ENCODE measurements at regions not wholly inside any gene's neighbourhood (a gene's known extent, or its start where the extent isn't known, plus 50 kb on each side); places are given as distances from the start of the nearest gene placed in this dataset.
"Not testable (repeated sequence)": the region's sequence is repeated elsewhere in the genome, so short reads cannot be mapped to it uniquely, and the experiment has no call there.

- peak; percentile 77 for DNase-seq
These were observed 75.4 kb upstream of the PTPN1 start for GRCh38 chr20:50434653-50435396.

DNA sequence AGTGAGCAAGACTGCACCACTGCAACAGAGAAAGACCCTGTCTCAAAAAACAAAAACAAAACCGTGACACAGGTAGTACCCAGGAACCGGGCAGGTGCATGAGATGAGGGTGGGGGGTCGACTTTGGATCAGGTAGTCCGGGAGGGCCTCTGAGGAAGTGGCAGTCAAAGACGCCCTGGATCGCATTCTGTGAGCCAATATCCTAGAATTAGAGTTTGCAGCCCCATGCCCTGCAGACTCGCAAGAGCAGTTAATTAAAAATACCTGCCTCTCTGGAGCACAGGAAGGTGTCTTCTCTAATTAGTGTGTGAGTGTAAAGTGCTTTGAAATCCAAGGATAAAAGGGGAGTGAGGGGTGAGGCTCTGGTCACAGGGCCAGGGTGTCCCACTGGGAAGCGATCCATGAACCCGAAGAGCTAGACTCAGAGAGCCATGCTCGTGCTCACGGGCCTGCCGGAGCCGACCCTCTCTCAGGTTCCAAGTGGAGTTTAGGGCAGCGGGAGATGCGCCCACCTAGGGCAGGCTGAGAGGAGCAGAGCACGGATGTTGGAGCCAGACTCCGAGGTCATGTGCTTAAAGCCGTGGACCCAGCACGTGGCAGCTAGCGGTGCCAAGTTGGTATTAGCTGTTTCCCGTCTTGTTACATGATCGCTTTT is 74.7 kb upstream of the PTPN1 start:
- DNase-seq: no peak

DNA sequence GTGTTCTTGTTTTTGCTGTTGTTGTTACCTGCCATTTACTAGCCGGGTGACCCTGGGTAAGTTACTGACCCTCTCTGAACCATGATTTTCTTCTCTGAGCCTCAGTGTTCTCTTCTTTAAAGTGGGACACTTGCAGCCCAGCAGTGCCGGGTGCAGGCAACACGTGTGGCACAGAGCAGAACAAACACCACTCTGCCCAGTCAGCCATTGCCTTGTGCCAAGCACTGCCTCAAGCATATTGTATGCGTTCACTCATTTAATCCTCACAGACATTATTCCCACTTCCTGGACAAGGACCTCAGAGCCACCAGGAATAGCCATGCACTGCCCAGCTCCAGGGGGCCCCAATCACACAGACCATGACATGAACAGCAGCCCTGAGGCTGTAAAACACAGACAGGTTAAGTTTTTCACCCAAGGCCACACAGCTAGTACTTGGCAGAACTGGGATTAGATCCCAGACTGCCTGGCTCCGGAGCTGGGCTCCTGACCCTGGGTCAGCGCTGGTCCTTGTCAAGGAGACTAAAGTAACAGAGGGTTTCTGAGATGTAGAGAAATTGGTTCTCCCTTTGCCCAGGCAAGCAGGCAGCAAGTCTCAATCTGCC is 74.0 kb upstream of the PTPN1 start:
- no peak for DNase-seq

DNA sequence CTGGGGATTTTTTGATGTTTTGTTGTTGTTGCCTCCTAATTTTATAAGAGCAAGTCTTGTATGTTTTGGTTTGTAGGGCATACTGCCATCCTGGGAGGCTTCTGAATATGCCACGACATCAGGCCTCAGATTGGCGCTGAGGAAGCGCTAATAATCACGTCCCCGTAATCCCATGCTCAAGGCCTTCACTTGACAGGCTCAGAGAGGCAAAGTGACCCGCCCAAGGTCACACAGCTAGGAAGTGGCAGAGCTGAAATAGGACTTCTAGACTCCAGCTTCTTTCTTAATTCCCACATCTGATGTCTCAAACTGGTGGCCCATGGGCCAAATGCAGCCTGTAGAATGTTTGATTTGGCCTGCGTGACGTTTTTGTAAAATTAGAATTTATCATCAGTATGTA is 73.5 kb upstream of the PTPN1 start:
- no peak for DNase-seq

DNA sequence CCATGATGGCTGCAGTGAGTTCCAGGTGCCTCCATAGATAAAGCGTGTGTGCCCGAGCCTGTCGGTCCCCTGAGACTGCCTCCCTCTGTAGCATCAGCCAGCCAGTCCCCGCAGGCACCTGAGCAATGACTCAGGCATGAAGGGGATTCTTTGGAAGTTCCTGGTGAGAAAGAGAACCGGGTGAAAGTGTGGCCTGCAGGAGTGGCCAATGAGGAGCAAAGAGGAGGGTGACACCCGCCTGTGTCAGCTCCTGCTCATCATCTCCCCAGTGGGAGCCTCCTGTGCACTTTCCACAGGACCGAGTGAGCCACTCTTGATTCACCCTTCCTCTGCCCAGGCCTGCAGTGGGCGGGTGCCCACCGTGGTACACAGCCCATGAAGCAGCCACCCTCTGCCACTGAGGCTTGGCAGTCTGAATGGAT is 71.2 kb upstream of the PTPN1 start:
- peak; percentile 85 for DNase-seq

- DNase-seq: peak; percentile 26
These were observed 70.4 kb upstream of the PTPN1 start for GRCh38 chr20:50439539-50440453.

- no peak for DNase-seq
These were observed 67.7 kb upstream of the PTPN1 start for GRCh38 chr20:50442512-50442911.

DNA sequence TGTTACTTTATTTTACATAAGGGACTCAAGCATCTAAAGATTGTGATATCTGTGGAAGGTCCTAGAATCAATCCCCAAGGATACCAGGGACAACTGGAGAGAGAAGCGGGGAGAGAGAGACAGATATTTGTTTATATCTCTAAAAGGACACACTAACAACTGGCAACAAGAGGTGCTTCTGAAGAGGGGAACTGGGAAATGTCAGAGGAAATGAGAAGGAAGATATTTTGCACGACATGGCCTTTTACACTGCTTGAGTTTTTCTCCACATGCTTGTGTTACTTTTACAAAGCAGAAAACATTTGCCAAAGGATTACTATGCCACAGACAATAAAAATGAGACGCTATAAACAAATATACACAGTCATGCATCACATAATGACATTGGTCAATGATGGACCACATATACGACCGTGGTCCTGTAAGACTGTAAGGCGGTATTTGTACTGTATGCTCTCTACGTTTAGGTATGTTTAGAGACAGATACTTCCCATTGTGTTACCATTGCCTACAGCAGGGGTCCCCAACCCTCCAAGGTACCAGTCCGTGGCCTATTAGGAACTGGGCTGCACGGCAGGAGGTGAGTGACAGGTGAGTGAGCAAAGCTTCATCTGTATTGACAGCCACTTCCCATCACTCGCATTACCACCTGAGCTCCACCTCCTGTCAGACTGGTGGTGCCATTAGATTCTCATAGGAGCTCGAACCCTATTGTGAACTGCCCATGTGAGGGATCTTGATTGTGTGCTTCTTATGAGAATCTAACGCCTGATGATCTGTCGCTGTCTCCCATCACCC is 64.6 kb upstream of the PTPN1 start:
- DNase-seq: no peak

DNA sequence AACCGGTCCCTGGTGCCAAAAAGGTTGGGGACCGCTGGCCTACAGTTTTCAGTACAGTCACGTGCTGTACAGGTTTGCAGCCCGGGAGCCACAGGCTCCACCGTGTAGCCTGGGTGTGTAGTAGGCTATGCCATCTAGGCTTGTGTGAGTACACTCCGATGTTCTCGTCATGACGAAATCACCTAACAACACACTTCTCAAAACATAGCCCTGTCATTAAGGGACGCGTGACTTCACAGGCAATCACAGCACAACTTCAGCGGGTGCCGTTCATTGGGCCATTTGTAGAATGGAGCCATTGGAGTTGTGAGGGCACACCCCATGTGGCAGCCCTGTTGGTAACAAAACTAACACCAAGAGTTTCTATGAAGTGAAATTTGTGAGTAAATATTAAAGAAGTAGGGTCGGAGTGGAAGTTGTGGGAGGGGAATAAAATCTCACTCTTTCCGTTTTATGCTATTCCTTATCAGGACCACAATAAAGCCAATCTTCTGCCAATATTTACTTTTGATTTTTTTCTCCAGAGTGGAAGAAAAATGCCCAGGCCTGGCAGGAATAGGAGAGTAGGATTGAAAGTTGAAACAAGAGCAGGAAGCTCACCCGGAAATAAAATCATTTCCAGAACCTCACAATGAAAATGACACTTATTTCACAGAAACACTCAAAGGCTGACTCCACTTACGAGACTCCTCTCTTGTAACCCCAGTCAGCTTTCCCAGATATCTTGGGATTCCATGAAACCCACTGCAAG is 63.7 kb upstream of the PTPN1 start:
- DNase-seq: no peak

DNA sequence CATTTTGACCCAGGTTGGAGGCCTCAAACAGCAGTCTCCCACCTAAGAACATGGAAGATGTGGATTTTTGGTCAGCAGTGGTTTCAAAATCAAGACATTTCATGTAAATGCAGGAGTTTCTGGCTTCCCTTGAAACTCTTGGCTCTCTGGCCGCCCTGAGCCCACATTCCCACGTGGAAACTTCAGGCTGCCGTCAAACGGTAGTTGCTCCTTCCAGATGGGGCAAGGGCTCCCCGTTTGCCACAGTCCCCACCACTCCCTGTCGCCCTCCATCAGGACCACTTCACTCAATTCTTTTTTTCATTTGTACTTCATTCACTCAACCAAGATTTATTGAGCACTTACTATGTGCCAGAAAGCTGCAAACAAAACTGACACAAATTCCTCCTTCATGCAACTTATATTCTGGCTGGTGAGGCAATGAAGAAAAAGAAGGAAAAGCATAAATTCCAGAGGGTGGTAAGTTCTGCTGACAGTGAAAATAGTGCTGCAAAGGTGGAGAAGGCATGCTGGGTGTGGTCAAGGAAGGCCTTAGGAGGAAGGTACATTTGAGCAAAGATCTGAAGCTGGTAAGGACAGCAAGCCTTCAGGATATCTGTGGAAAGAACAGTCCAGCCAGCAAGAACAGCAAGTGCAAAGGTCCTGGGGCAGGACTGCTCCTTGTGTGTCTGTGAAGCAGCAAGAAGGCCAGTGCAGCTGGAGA is 62.9 kb upstream of the PTPN1 start:
- DNase-seq: no peak

GRCh38 chr20:50447817-50448216 is 62.4 kb upstream of the PTPN1 start:
- no peak for DNase-seq

DNA sequence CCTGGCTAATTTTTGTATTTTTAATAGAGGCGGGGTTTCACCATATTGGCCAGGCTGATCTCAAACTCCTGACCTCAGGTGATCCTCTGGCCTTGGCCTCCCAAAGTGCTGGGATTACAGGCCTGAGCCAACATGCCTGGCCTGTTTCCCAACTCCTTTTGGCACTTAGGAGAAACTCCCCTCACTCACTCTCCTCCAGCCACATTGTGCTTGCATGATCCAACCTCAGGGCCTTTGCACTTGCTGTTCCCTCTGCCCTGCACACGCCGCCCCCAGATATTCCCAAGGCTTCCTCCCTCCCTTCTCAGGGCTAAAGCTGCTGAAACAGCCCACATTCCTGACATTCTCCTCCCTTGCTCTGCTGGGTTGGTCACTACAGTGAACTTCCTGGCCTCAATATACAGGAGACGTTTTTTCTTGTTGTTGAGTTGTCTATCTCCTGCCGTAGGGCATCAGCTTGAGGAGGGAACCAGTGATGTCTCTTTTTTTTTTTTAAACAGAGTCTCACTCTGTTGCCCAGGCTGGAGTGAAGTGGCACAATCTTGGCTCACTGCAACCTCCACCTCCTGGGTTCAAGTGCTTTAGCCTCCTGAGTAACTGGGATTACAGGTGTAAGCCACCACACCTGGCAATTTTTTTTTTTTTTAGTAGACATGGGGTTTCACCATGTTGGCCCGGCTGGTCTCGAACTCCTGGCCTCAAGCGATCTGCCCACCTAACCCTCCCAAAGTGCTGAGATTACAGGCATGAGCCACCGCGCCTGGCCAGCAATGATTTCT is 61.4 kb upstream of the PTPN1 start:
- DNase-seq: peak; percentile 80

GRCh38 chr20:50449738-50450492 is 60.3 kb upstream of the PTPN1 start:
- no peak for DNase-seq

DNA sequence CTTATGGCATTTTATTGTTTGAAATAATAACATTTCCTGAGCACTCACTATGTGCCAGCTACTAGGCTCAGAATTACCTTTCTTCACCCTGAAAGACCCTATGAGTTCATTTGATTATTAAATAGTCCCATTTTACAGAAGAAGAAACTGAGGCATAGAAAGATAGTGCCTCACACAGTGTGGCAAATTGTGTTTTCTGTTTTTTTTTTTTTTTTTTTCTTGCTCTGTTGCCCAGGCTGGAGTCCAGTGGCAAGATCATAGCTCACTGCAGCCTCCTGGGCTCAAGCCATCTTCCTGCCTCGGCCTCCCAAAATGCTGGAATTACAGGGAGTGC is 59.7 kb upstream of the PTPN1 start:
- no peak for DNase-seq

- DNase-seq: peak; percentile 43
These were observed 59.1 kb upstream of the PTPN1 start for GRCh38 chr20:50450881-50451752.

- DNase-seq: not testable (repeated sequence)
These were observed 58.3 kb upstream of the PTPN1 start for GRCh38 chr20:50451792-50452425.

- no peak for DNase-seq
These were observed 56.5 kb upstream of the PTPN1 start for GRCh38 chr20:50453533-50454244.
